Heart left ventricle (tissue), 16 donors: ENCODE measurements at regions not wholly inside any gene's neighbourhood (a gene's known extent, or its start where the extent isn't known, plus 50 kb on each side); places are given as distances from the start of the nearest gene placed in this dataset.

Experiments
- ATAC-seq, 4 donors: fragments of 200-7000 bp; cut with Tn5 transposase; one replicate each; pipeline ENCODE4 v1.9.1; 2020 to 2022; ENCODE audit warnings: moderate library complexity in 4 of 4, mild to moderate bottlenecking in 3 of 4, moderate number of reproducible peaks in 1 of 4
- DNase-seq, 5 donors: peaks; one replicate each; pipeline ENCODE4 v3.0.0-alpha.2; 2020
- H3K27ac ChIP-seq, 12 donors: fragments of 200-600 bp; sonication (generic) in 4 of 12; one replicate each; pipeline versions ENCODE4 v1.5.0 to v1.8.0; 2016 to 2022; ENCODE audit warnings: mild to moderate bottlenecking in 2 of 12
- H3K27me3 ChIP-seq, 9 donors: fragments of 200-600 bp; sonication (generic) in 2 of 9; one replicate each; pipeline versions ENCODE4 v1.5.1 to v1.8.0; 2016 to 2022; ENCODE audit warnings: mild to moderate bottlenecking in 3 of 9
- H3K36me3 ChIP-seq, 9 donors: fragments of 200-600 bp; sonication (generic) in 2 of 9; one replicate each; pipeline versions ENCODE4 v1.5.0 to v1.8.0; 2018 to 2022; ENCODE audit warnings: mild to moderate bottlenecking in 2 of 9
- H3K4me1 ChIP-seq, 12 donors: fragments of 200-600 bp; sonication (generic) in 4 of 12; one replicate each; pipeline versions ENCODE4 v1.5.0 to v1.8.0; 2016 to 2022; ENCODE audit warnings: mild to moderate bottlenecking in 3 of 12
- H3K4me3 ChIP-seq, 12 donors: fragments of 200-600 bp; sonication (generic) in 4 of 12; one replicate each; pipeline versions ENCODE4 v1.5.0 to v1.8.0; 2017 to 2022; ENCODE audit warnings: mild to moderate bottlenecking in 9 of 12, moderate library complexity in 4 of 12
- H3K9me3 ChIP-seq, 12 donors: fragments of 200-600 bp; sonication (generic) in 4 of 12; one replicate each; pipeline versions ENCODE4 v1.5.0 to v1.8.0; 2016 to 2022; ENCODE audit warnings: mild to moderate bottlenecking in 1 of 12
- CTCF ChIP-seq, 12 donors: fragments of 200-600 bp; sonication (generic) in 4 of 12; IDR thresholded peaks; one replicate each; pipeline versions ENCODE4 v1.5.0 to v1.8.0; 2018 to 2022; ENCODE audit warnings: antibody characterized with exemption in 12 of 12, mild to moderate bottlenecking in 5 of 12
- POLR2A ChIP-seq, 2 donors: fragments of 450-650 bp; IDR thresholded peaks; one replicate each; pipeline ENCODE4 v1.6.1; 2017; ENCODE audit warnings: antibody characterized with exemption in 2 of 2, mild to moderate bottlenecking in 2 of 2, moderate library complexity in 2 of 2
- WGBS, 4 donors: extraction: QIAGEN DNeasy Blood & Tissue Kit in 2 of 4; methylation state at CpG; one replicate each; pipeline versions ENCODE4 v1.1.5 to v1.1.7; 2013 to 2018; 5-methylcytosine and 5-hydroxymethylcytosine counted together
- intact Hi-C, 10 donors: fragments of 100-400 bp; cut with DNase I; formaldehyde crosslinking; loops; one replicate each; pipeline versions ENCODE4 v1.11.1 to v1.14.2; 2022
- donor health status: ischemic (EF 13 %, LVEDD 7.1; RV severe dilation, severe dysfunction).
- donor health status: healthy with polysubstance abuse.
- donor health status: DM: no; HTN: yes; CAD: no.
- donor health status: DM: no; HTN: no; CAD: no.
- donor health status: ischemic (EF 25% LVEDD 6.9; RV normal size, moderate dysfunction).
- donor health status: ischemic (EF 25% LVEDD 5.7; RV mildly dilated, moderate dysfunction).
- donor health status: healthy.
- donor health status: DM: yes; HTN: yes; CAD: no.
- donor health status: ischemic (EF 35%, LVEDD 5.7; RV mildly dilated, moderate dysfunction).
- donor health status: nonischemic (EF 11% LVEDD 7.7; RV severe dilation, severe dysfunction).
- donor health status: DM: yes; HTN: yes; CAD: no.
- donor health status: PGD.
- donor health status: ischemic (EF 29% LVEDD 5.4; RV normal size, mild dysfunction).
- donor health status: nonischemic (EF 23%, LVEDD 6.1; RV moderate dilation, normal function).

- Histone ChIP-seq H3K4me3 (no peak overlapping the region), H3K4me1 (peaks cover 0 to 28% (median 0%) of the 10 kb centered on the region in 12 donors), H3K27me3 (peaks cover 0 to 11% (median 0%) of the 10 kb centered on the region in 9 donors), H3K27ac (no peak overlapping the region), H3K9me3 (no peaks in the 10 kb centered on the region), H3K36me3 (no peaks in the 10 kb centered on the region)
- TF ChIP-seq POLR2A (IDR thresholded peaks at IDR 0.05), result no peak
- no peak for TF ChIP-seq CTCF (IDR thresholded peaks at IDR 0.05)
- WGBS, 4 donors, result 16 to 19% (median 17%) methylated on average over 4 of the region's 4 CpGs
- intact Hi-C loops, result no loop called here
- DNase-seq, result no peak
- peak in 1 of 4 donors; percentile 61 for ATAC-seq
Observed at GRCh38 chr15:38666865-38667510, 102.4 kb upstream of the RASGRP1 start.

GRCh38 chr15:38667890-38668850 lies 103.6 kb upstream of the RASGRP1 start:
- Histone ChIP-seq H3K4me3 (no peak overlapping the region), H3K4me1 (peaks cover 0 to 34% (median 0%) of the 10 kb centered on the region in 12 donors), H3K27me3 (peaks cover 0 to 11% (median 0%) of the 10 kb centered on the region in 9 donors), H3K36me3 (no peaks in the 10 kb centered on the region), H3K27ac (no peak overlapping the region), H3K9me3 (no peaks in the 10 kb centered on the region)
- no peak for TF ChIP-seq CTCF (IDR thresholded peaks at IDR 0.05)
- TF ChIP-seq POLR2A (IDR thresholded peaks at IDR 0.05), result no peak
- 88 to 92% (median 89%) methylated on average over 5 of the region's 5 CpGs for WGBS, 4 donors
- ATAC-seq (no peak), DNase-seq (no peak)
- intact Hi-C loops, result no loop called here

- ATAC-seq, result no peak
- intact Hi-C loops, result no loop called here
- WGBS, 4 donors, result 57 to 70% (median 60%) methylated on average over 8 of the region's 8 CpGs
- Histone ChIP-seq H3K27me3 (peaks cover 0 to 11% (median 0%) of the 10 kb centered on the region in 9 donors), H3K4me1 (peaks cover 0 to 36% (median 0%) of the 10 kb centered on the region in 12 donors), H3K9me3 (no peaks in the 10 kb centered on the region), H3K27ac (no peak overlapping the region), H3K36me3 (no peaks in the 10 kb centered on the region), H3K4me3 (no peak overlapping the region)
- TF ChIP-seq CTCF (IDR thresholded peaks at IDR 0.05), result no peak
- TF ChIP-seq POLR2A (IDR thresholded peaks at IDR 0.05), result no peak
- DNase-seq, result no peak
Observed at GRCh38 chr15:38668898-38669391, 104.3 kb upstream of the RASGRP1 start.
